Loucy (cell line): ENCODE measurements at regions not wholly inside any gene's neighbourhood (a gene's known extent, or its start where the extent isn't known, plus 50 kb on each side); places are given as distances from the start of the nearest gene placed in this dataset.

ENCODE experiments used
- H2AFZ ChIP-seq: fragments of 200-600 bp; sonication (generic); 2 replicates; pipeline ENCODE4 v1.6.0; 2016; ENCODE audit warnings: antibody characterized with exemption, mild to moderate bottlenecking, low read length, moderate library complexity
- H3F3A ChIP-seq: fragments of 200-600 bp; 2 replicates; pipeline ENCODE4 v1.6.0; 2016; ENCODE audit warnings: antibody characterized with exemption, low read depth, mild to moderate bottlenecking
- H3K27me3 ChIP-seq: fragments of 200-600 bp; sonication (generic); 2 replicates; pipeline ENCODE4 v1.6.1; 2014; ENCODE audit warnings: low read length, mild to moderate bottlenecking; ENCODE audit not compliant: insufficient read depth, poor library complexity, severe bottlenecking
- H3K36me3 ChIP-seq: fragments of 200-600 bp; sonication (generic); 2 replicates; pipeline ENCODE4 v1.6.1; 2016; ENCODE audit warnings: low read length; ENCODE audit not compliant: insufficient read depth
- H3K4me1 ChIP-seq: fragments of 200-600 bp; sonication (generic); 2 replicates; pipeline ENCODE4 v1.5.1; 2014; ENCODE audit warnings: low read length, mild to moderate bottlenecking; ENCODE audit not compliant: insufficient read depth, poor library complexity, severe bottlenecking
- H3K4me2 ChIP-seq: fragments of 200-600 bp; sonication (generic); 2 replicates; pipeline ENCODE4 v1.6.0; 2014; ENCODE audit warnings: antibody characterized with exemption, low read length, low read depth, mild to moderate bottlenecking; ENCODE audit not compliant: poor library complexity, severe bottlenecking
- H3K4me3 ChIP-seq: fragments of 200-600 bp; sonication (generic); 2 replicates; pipeline ENCODE4 v1.5.1; 2014; ENCODE audit warnings: low read length, mild to moderate bottlenecking, mixed read lengths; ENCODE audit not compliant: poor library complexity, severe bottlenecking
- H3K79me2 ChIP-seq: fragments of 200-600 bp; sonication (generic); 2 replicates; pipeline ENCODE4 v1.6.1; 2014; ENCODE audit warnings: low read length; ENCODE audit not compliant: insufficient read depth
- H3K9ac ChIP-seq: fragments of 200-600 bp; sonication (generic); 2 replicates; pipeline ENCODE4 v1.6.0; 2014; ENCODE audit warnings: mild to moderate bottlenecking, low read depth, low read length, moderate library complexity; ENCODE audit not compliant: poor library complexity, severe bottlenecking
- H3K9me2 ChIP-seq: fragments of 200-600 bp; sonication (generic); replicated peaks from 2 replicates; pipeline ENCODE4 v1.6.1; 2016; ENCODE audit warnings: low read depth, low read length, mixed read lengths
- H3K9me3 ChIP-seq: fragments of 200-600 bp; sonication (generic); 2 replicates; pipeline ENCODE4 v1.6.1; 2014; ENCODE audit warnings: mild to moderate bottlenecking, antibody characterized with exemption, low read length, low read depth; ENCODE audit not compliant: insufficient read depth
- H4K20me1 ChIP-seq: fragments of 200-600 bp; sonication (generic); 2 replicates; pipeline ENCODE4 v1.6.0; 2014; ENCODE audit warnings: antibody characterized with exemption, low read length, mild to moderate bottlenecking; ENCODE audit not compliant: insufficient read depth, poor library complexity, severe bottlenecking
- EZH2phosphoT487 ChIP-seq: fragments of 200-600 bp; IDR thresholded peaks from 2 replicates; pipeline ENCODE4 v1.6.1; 2018; ENCODE audit warnings: antibody characterized with exemption, mild to moderate bottlenecking, moderate library complexity, borderline replicate concordance
- TF ChIP-seq, protein P1 (sequence below): fragments of 200-600 bp; sonication (generic); conservative IDR thresholded peaks from 2 replicates; pipeline ENCODE4 v1.5.1; 2014; ENCODE audit warnings: mild to moderate bottlenecking, antibody characterized with exemption, low read length

DNA sequence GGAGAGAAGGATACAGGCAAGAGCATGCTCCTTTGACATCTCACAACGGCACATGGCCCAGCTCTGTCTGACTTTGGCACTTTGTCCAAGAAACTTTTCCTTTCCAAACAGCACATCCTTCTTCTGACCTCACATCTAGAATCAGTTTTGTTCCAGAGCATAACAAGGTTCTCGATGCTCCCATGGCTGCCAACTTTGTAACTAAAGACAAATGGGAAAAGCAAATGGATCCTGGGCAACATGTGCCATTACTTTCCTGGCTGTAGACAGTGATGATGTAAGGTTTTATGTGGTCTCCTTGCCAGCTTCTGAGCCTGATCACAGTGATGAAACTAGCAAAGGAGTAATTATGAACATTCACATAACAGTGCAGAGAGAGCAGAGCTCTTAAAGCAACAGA, 171.8 kb upstream of the C1orf87 start:
- no peaks in the 10 kb centered on the region for H3K79me2 ChIP-seq
- H3K4me2 ChIP-seq, result no peak overlapping the region
- H3K27me3 ChIP-seq, result no peaks in the 10 kb centered on the region
- H3K4me3 ChIP-seq, result no peak overlapping the region
- no peaks in the 10 kb centered on the region for H3K4me1 ChIP-seq
- peak overlapping the region; percentile 55; the same call in 1 of the 2 replicates for H2AFZ ChIP-seq
- no peaks in the 10 kb centered on the region for H3K9me3 ChIP-seq
- TF ChIP-seq, protein P1, sequence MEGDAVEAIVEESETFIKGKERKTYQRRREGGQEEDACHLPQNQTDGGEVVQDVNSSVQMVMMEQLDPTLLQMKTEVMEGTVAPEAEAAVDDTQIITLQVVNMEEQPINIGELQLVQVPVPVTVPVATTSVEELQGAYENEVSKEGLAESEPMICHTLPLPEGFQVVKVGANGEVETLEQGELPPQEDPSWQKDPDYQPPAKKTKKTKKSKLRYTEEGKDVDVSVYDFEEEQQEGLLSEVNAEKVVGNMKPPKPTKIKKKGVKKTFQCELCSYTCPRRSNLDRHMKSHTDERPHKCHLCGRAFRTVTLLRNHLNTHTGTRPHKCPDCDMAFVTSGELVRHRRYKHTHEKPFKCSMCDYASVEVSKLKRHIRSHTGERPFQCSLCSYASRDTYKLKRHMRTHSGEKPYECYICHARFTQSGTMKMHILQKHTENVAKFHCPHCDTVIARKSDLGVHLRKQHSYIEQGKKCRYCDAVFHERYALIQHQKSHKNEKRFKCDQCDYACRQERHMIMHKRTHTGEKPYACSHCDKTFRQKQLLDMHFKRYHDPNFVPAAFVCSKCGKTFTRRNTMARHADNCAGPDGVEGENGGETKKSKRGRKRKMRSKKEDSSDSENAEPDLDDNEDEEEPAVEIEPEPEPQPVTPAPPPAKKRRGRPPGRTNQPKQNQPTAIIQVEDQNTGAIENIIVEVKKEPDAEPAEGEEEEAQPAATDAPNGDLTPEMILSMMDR, result no peak
- TF ChIP-seq EZH2phosphoT487, result no peak
- no peaks in the 10 kb centered on the region for H3K9me2 ChIP-seq
- H4K20me1 ChIP-seq, result no peaks in the 10 kb centered on the region
- no peaks in the 10 kb centered on the region for H3F3A ChIP-seq
- H3K36me3 ChIP-seq, result no peaks in the 10 kb centered on the region
- no peak overlapping the region for H3K9ac ChIP-seq

DNA sequence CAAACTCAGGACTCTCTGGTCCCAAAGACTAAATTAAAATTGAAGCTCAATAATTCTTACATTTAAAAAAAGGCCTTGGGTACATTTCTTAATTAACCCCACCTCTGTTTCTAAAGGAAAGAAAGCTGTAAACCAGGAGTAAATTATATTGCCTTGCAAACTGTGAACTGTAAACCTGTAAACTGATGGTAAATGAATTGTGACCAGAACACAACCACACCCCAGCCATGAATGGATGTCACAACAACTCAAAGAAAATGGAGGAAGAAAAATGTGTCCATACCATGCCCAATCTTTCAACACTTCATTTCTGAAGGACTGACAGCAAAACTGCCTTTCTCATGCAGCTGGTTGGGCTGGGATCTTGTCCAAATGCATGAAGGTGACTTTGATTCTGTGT, 171.3 kb upstream of the C1orf87 start:
- TF ChIP-seq, protein P1, result no peak
- TF ChIP-seq EZH2phosphoT487, result no peak
- Histone ChIP-seq H3K79me2 (no peaks in the 10 kb centered on the region), H3K4me2 (no peak overlapping the region), H4K20me1 (no peaks in the 10 kb centered on the region), H3K9ac (no peak overlapping the region), H3K4me3 (no peak overlapping the region), H3K27me3 (no peaks in the 10 kb centered on the region), H3K4me1 (no peaks in the 10 kb centered on the region), H2AFZ (0 out of 2 replicates have a peak overlapping the region, but pooled peaks have one; percentile 55), H3K36me3 (no peaks in the 10 kb centered on the region), H3K9me2 (no peaks in the 10 kb centered on the region), H3F3A (no peaks in the 10 kb centered on the region), H3K9me3 (no peaks in the 10 kb centered on the region)

DNA sequence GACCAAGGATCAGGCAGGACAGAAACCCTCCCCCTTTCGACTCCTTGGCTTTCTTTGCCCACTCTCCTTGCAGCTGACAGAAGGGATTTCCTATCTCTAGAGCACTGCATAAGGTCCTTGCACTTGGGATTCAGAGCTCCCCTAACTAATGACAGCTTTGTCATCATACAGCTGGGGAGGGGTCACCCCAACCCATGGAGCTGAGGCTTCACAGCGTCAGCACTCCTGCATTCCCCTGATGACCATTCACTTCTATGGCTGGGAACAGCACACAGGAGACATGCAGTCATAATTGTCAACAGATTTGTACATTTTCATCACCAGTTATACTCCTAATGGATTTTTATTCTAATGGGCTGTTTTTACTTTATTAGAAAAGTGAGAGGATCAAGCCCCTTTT, 161.7 kb upstream of the C1orf87 start:
- TF ChIP-seq EZH2phosphoT487, result no peak
- TF ChIP-seq, protein P1, result no peak
- no peaks in the 10 kb centered on the region for H3K79me2 ChIP-seq

More for the DNA sequence above, 161.7 kb upstream of the C1orf87 start:
- Histone ChIP-seq H3K9ac (no peak overlapping the region), H3K9me3 (no peaks in the 10 kb centered on the region), H3K4me1 (no peaks in the 10 kb centered on the region), H3F3A (no peaks in the 10 kb centered on the region), H2AFZ (no peak overlapping the region), H3K9me2 (no peaks in the 10 kb centered on the region), H3K27me3 (no peaks in the 10 kb centered on the region), H4K20me1 (no peaks in the 10 kb centered on the region), H3K36me3 (no peaks in the 10 kb centered on the region), H3K4me2 (no peak overlapping the region), H3K4me3 (no peak overlapping the region)
